Central memory CD4-positive, alpha-beta T cell (primary cell): ENCODE measurements at regions not wholly inside any gene's neighbourhood (a gene's known extent, or its start where the extent isn't known, plus 50 kb on each side); places are given as distances from the start of the nearest gene placed in this dataset.
"Not testable (repeated sequence)": the region's sequence is repeated elsewhere in the genome, so short reads cannot be mapped to it uniquely, and the experiment has no call there.

Source experiments
- DNase-seq: peaks from one replicate; pipeline ENCODE4 v3.0.0; 2022

GRCh38 chr6:4725136-4725760 is 51.0 kb upstream of the CDYL start:
- DNase-seq = not testable (repeated sequence)

- DNase-seq = not testable (repeated sequence)
Measured at GRCh38 chr6:4724727-4725126, 51.5 kb upstream of the CDYL start.

- DNase-seq = no peak
Measured at GRCh38 chr6:4723383-4723782, 52.8 kb upstream of the CDYL start.

GRCh38 chr6:4721368-4721767 is 54.8 kb upstream of the CDYL start:
- DNase-seq = not testable (repeated sequence)

- DNase-seq = no peak
Measured at GRCh38 chr6:4719491-4719890, 56.7 kb upstream of the CDYL start.

DNA sequence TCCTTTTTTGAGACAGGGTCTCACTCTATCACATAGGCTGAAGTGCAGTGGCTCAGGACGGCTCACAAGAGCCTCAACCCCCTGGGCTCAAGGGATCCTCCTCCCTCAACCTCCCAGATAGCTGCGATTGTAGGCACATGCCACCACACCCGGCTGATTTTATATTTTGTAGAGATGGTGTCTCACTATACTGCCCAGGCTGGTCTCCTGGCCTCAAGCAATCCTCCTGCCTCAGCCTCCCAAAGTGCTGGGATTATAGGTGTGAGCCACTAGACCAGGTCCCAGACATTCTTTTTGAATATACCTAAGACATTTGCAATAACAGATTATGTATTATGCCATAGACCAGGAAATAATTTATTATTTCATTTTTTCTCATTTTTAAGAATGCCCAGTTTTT is 58.3 kb upstream of the CDYL start:
- DNase-seq = no peak

- DNase-seq = no peak
Measured at GRCh38 chr6:4717124-4717523, 59.1 kb upstream of the CDYL start.

DNA sequence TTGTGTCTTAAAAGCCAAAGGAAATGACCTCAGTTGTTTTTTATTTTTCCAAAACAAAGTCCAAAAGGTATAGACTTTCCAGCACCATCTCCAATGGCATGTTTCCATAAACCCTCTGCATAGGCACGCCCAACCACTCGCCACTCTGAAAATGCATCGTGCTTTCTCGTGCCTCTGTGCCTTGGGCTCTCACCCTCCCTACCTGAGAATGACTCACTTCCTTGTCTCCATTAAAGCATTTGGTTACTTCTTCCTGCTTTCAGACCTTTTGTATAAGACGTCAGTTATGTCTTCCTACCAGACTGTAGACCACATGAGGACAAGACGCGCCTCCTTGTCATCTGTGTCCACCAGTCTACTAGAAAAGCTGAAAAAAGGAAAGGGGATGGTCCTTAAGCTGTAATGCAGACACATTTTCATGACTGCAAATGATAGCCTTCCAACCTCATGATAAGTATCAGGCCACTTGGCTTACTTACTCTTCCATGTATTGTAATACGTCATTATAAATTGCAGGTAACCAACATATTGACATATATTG is 61.2 kb upstream of the CDYL start:
- DNase-seq = no peak

DNA sequence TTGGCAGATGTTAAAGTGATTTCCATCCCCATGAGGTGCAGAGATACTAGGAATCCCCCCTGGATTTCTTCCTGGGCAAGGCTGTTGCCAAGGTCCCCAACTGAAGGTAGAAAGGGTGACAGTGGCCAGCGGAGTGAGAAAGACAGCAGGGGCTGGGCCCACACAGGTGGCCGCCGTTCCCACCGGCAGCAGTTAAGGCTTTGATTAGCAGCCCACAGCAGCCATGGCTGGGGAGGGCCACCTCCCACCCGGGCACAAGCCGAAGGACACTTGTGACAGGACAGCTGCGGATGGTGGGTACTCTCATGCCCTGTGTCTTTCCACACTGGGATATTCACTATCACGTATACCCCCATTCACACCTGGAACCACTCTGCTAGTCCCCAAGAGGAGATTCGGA is 63.9 kb upstream of the CDYL start:
- no peak for DNase-seq

GRCh38 chr6:4707011-4707410 is 69.2 kb upstream of the CDYL start:
- no peak for DNase-seq

DNA sequence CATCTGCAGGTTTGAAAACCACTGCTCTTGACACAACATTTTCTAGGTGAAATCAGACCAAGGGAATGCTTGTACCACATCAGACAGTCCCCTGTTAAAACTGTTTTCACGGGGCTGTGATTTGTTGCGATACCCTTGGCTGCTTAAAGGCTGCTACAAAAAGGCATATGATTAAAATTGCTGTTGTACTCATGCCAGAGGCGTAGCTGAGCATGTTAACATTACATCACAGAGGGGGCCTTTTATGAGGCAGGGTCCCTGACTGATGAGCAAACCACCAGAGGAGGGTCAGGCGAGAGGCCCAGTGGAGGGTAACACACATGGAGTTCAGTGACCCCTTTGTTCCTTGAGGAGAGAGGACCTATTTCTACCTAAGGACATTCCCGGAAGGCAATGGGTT is 70.4 kb upstream of the CDYL start:
- DNase-seq = no peak

DNA sequence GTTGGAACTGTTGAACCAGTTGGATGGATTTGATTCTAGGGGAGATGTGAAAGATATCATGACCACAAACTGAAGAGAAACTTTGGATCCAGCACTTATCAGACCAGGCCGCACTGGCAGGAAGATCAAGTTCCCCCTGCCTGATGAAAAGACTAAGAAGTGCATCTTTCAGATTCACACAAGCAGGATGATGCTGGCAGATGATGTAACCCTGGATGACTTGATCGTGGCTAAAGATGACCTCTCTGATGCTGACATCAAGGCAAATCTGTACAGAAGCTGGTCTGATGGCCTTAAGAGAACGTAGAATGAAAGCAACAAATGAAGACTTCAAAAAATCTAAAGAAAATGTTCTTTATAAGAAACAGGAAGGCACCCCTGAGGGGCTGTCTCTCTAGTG is 72.8 kb upstream of the CDYL start:
- DNase-seq = no peak

DNA sequence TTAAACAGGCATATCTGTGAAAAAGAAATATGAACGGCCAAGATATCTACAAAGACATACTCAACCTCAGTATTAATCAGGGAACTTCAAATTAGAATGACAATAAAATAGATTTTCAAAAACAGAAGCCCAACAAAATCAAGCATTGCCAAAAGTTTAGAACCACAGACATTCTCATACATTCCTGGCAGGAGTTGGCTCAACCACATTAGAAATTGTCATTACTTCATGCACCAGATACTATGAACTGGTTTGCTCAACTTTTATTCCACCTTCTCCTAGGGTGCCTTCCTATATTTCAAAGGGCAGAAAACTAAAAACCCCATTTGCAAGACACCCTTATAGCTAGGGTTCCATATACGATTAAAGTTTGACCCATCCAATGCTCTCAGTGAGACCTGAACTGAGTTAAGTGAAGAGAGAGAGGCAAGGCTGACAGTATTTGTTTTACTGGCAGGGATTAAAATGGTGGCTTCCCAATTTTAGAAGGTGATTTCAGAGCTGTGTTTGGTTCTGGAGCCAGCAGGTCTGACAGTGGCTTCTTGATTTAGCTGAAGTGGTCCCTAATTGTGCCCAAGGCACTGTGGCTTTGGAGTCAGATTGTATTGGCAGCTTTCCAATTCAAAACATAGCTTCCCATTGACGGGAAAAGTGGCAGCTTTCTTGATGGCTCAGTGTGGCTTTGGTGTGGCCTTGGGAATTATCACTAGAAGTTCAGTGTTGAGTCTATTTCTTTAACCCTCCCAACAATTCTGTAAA is 77.1 kb upstream of the CDYL start:
- no peak for DNase-seq

DNA sequence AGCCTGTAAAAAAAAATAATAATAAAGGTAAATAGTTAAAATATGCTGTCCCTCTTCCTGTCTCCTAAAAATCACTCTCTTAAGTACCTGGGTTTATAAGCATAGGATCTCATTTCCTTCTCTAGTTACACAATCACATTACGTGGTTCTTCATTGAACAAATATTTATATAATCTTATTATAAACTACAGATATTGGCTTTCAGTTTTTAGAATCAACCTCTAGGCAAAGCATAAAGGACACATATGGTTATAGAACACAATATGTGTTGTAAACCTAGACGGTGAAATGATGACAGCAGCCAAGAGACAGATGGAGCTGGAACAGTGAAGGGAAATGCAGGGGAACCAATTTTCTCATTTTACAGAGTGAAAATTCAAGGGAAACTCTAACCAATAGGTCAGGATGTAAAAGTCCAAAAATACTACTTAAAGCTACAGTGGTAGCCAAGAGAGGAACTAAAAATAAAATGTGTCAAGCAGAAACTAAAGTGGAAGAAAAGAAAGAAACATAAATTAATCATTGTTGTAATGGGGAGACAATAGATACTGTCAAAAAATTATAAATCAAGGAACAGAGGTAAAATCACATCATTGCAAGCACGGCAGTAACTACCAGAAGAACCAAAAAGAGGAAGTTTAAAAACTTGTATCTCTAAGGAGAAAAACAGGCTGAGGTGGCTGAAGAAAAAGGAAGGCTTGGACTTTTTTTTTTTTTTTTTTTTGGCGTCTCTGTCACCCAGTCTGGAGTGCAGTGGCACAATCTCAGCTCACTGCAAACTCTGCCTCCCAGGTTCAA is 82.8 kb upstream of the CDYL start:
- no peak for DNase-seq

- DNase-seq = no peak
Measured at GRCh38 chr6:4692664-4693063, 83.5 kb upstream of the CDYL start.

DNA sequence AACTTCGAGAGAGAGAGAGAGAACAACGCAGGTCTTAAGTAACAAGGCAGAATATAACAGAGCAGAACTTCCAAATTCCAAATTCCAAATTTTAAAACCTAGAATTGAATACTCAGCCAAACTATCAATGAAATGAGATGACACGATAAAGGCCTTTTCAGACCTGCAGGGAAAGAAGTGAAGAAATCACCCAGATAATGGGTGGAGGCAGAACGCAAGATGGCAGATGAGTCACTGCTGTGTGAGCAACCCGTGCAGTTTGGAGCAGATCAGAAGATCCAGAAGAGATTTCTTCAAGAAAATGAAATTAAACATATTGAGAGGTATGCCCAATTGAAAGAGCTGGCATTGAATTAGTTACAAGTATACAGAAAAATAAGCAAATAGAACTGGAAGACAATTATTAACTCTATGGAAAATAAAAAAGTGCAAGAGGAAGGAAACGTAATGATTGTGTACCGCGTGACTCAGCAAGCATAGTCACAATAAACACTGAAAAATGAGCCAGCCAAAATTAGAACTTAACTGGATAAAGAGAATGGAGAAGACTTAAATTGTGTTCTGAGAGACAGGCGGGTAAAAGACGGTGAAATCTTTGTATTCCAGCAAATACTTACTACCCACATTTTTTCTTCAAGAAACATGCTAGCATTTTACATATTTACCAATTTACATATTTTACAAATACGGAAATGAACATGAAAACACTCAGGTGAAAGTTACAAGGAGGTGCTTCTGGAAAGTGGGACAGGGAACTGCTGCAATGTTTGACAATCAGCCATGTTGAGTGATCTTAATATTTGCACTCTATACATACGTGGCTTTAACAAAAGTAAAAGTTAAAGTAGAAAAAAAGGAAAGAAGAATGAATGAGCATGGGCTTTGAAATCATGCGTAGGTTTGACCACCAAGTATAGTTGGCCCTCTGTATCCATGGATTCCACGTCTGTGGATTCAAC is 87.9 kb upstream of the CDYL start:
- DNase-seq = no peak

DNA sequence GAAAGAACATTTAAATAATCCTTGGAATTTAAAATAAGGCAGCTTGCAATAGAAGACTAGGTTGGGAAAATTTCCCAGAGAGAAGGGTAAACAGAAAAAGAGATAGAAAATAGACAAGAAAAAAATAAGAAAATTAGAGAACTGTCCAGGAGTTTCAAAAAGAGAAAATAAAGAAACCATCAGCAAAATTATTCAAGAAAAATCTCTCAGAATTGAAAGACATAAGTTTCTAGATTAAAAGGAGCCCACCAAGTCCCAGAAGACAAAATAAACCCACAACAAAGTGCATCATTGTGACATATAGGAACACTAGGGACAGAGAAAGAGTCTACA is 88.6 kb upstream of the CDYL start:
- no peak for DNase-seq

DNA sequence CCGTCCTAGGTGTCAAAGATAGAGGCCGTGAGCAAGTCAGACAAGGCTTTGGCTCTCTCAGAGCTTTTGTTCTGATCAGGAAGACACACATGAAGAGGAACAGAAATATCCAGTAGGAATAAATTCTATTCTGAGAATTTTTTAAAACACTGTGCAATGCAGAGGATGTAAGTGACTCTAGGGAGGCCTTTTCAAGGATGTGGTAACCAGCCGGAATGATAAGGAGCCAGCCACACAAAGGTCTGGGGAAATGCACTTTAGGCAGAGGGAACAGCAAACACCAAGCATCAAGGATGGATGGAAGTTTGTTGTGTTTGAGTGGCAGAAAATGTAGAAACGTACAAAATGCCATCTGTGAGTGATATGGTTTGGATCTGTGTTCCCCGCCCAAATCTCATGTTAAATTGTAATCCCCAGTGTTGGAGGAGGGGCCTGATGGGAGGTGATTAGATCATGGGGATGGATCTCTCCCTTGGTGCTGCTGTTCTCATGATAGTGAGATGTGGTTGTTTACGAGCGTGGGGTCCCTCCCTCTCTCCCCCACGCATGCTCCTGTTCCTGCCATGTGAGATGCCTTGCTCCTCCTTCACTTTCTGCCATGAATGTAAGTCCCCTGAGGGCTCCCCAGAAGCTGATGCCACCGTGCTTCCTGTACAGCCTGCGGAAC is 93.6 kb upstream of the CDYL start:
- DNase-seq = no peak

- DNase-seq = no peak
Measured at GRCh38 chr6:4678506-4679300, 97.5 kb upstream of the CDYL start.

- DNase-seq = no peak
Measured at GRCh38 chr6:4677751-4678065, 98.5 kb upstream of the CDYL start.

- DNase-seq = no peak
Measured at GRCh38 chr6:4677011-4677750, 99.0 kb upstream of the CDYL start.
